Esophagus muscularis mucosa (tissue), 4 donors: ENCODE measurements at regions not wholly inside any gene's neighbourhood (a gene's known extent, or its start where the extent isn't known, plus 50 kb on each side); places are given as distances from the start of the nearest gene placed in this dataset.

Experiments
- DNase-seq: peaks from one replicate; pipeline ENCODE4 v3.0.0-alpha.2; 2017; ENCODE audit errors: extremely low spot score
- H3K27ac ChIP-seq, 4 donors: fragments of 200-600 bp; sonication (generic); replicated peaks in 1 of 4; 1 replicate in 3 of 4; 2 replicates in 1 of 4; pipeline ENCODE4 v1.5.1; 2016 to 2019; ENCODE audit warnings: mild to moderate bottlenecking in 1 of 4
- H3K27me3 ChIP-seq, 4 donors: fragments of 200-600 bp; sonication (generic); one replicate each; pipeline versions ENCODE4 v1.5.1 to v1.6.0; 2016 to 2019
- H3K36me3 ChIP-seq, 4 donors: fragments of 200-600 bp; sonication (generic); one replicate each; pipeline ENCODE4 v1.5.1; 2016 to 2019
- H3K4me1 ChIP-seq, 4 donors: fragments of 200-600 bp; sonication (generic); one replicate each; pipeline ENCODE4 v1.5.1; 2016 to 2019
- H3K4me3 ChIP-seq, 4 donors: fragments of 200-600 bp; sonication (generic); 1 replicate in 2 of 4; 2 replicates in 2 of 4; pipeline ENCODE4 v1.5.1; 2016 to 2019; ENCODE audit warnings: mild to moderate bottlenecking in 4 of 4, moderate library complexity in 1 of 4
- H3K9me3 ChIP-seq, 4 donors: fragments of 200-600 bp; sonication (generic); 1 replicate in 3 of 4; 2 replicates in 1 of 4; pipeline ENCODE4 v1.5.1; 2016 to 2019
- CTCF ChIP-seq, 3 experiments: fragments of 200-600 bp in 2 of 3; fragments of 450-650 bp in 1 of 3; sonication (generic) in 2 of 3; IDR thresholded peaks; one replicate each; pipeline ENCODE4 v1.5.1; 2017 to 2019; ENCODE audit warnings: antibody characterized with exemption in 3 of 3, mild to moderate bottlenecking in 2 of 3, moderate library complexity in 1 of 3
- EP300 ChIP-seq: sonication (generic); formaldehyde crosslinking; IDR thresholded peaks from one replicate; pipeline ENCODE4 v1.6.1; 2017; ENCODE audit warnings: antibody characterized with exemption
- POLR2A ChIP-seq: fragments of 450-650 bp; IDR thresholded peaks from one replicate; pipeline ENCODE4 v1.6.1; 2017; ENCODE audit warnings: antibody characterized with exemption, moderate library complexity, mild to moderate bottlenecking, low read depth
- POLR2AphosphoS5 ChIP-seq, 2 donors: sonication (generic); formaldehyde crosslinking; IDR thresholded peaks; one replicate each; pipeline ENCODE4 v1.6.1; 2017; ENCODE audit warnings: antibody characterized with exemption in 2 of 2
- WGBS: methylation state at CpG from one replicate; pipeline ENCODE4 v1.1.5; 2018; 5-methylcytosine and 5-hydroxymethylcytosine counted together
- intact Hi-C: fragments of 100-400 bp; cut with DNase I; formaldehyde crosslinking; loops from one replicate; pipeline ENCODE4 v1.15.1; 2023

GRCh38 chr2:239500574-239501550, 100.0 kb upstream of the HDAC4 start:
- Histone ChIP-seq H3K4me1 (peaks cover 3 to 23% (median 21%) of the 10 kb centered on the region in 4 donors), H3K9me3 (no peaks in the 10 kb centered on the region), H3K27ac (peak overlapping the region in 1 of 4 donors; percentile 8), H3K27me3 (no peaks in the 10 kb centered on the region), H3K4me3 (no peak overlapping the region), H3K36me3 (no peaks in the 10 kb centered on the region)
- intact Hi-C loops = no loop called here
- no peak for TF ChIP-seq POLR2A
- no peak for TF ChIP-seq CTCF (IDR thresholded peaks at IDR 0.05)
- TF ChIP-seq EP300 = no peak
- TF ChIP-seq POLR2AphosphoS5 (IDR thresholded peaks at IDR 0.05) = no peak
- no peak for DNase-seq
- WGBS = 83% methylated on average over 19 of the region's 22 CpGs

DNA sequence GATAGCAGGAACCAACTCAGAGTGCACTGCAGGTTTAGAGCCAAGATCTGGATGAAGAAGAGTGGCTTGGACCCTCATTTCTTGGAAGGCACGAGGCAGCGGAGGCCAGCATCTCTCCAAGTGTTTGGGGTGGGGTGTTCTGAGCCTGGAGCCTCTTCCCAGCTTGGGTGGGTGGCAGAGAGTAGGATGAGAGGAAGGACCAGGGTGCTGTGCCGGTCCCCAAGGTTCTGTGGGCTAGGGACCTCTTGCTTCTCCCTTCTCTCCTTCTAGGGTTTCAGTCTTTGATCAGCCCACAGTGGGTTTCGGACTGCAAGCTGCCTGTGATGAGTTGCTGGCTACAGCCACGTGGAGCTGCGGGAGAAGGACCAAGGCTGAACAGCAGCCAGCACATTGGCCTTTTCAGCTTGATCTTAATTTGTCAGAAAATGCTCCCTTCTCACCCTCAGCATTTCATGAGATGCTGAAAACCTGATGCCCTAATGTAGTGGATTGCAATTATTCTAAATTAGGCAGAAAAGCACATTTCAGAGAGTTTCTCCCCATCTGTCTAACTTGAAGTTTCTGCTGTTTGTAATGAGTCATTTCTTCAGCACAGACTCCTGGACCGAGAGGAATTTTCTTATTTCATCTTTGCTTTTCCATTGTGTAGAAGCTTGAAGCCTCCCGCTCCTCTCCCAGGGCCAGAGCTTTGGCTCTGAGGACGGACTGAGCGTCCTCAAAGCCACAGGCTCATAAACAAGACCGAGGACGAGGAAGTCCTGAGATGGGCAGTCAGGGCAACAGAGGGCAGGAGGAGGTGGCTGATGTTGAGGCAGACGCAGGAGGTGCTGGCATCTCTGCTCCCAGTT, 99.1 kb upstream of the HDAC4 start:
- WGBS = 50% methylated on average over 13 of the region's 13 CpGs
- H3K27me3 ChIP-seq = no peaks in the 10 kb centered on the region
- intact Hi-C loops = no loop called here
- H3K9me3 ChIP-seq = no peaks in the 10 kb centered on the region
- no peaks in the 10 kb centered on the region for H3K36me3 ChIP-seq
- no peak for DNase-seq
- no peak overlapping the region for H3K4me3 ChIP-seq
- H3K4me1 ChIP-seq = peaks cover 3 to 23% (median 21%) of the 10 kb centered on the region in 4 donors
- TF ChIP-seq CTCF (IDR thresholded peaks at IDR 0.05) = no peak
- no peak for TF ChIP-seq EP300
- no peak for TF ChIP-seq POLR2AphosphoS5 (IDR thresholded peaks at IDR 0.05)
- no peak for TF ChIP-seq POLR2A
- peak overlapping the region in 3 of 4 donors; percentile 8 to 36 (median 10) for H3K27ac ChIP-seq

DNA sequence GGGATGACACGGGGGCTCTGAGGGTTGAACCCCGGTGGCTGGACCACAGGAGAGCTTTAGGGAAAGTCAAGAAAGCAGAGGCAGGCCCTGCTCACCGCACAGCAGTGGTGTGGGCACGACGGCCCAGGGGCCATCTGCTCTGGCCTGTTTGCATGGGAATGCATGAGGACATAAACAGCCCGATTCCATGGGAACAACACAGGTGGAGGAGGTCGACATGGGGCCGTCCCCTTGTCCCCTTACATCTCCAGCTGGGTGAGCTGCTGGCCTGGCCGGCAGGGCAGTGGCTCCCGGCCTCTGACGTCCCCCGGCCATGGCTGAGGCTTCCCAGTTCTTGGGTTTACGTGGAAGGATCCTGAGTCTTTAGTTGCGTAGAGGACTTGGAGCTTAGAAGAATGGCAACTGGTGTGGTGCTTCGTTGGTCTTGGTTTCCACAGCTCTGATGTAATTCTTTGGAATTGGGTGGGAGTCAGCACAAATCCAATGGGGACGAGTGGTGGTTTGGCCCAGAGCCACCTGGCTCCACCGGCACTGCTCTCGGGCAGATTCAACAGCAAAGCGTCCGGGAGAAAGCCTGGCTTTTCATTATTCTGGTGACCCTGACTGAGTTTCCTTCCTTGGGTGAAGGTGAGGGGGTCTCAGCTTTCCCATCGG, 98.3 kb upstream of the HDAC4 start:
- Histone ChIP-seq H3K27me3 (no peaks in the 10 kb centered on the region), H3K4me3 (no peak overlapping the region), H3K9me3 (no peaks in the 10 kb centered on the region), H3K36me3 (no peaks in the 10 kb centered on the region), H3K4me1 (peaks cover 3 to 23% (median 21%) of the 10 kb centered on the region in 4 donors), H3K27ac (peak overlapping the region in 3 of 4 donors; percentile 8 to 36 (median 10))
- TF ChIP-seq EP300 (no peak), POLR2AphosphoS5 (IDR thresholded peaks at IDR 0.05) (no peak), POLR2A (no peak), CTCF (IDR thresholded peaks at IDR 0.05) (no peak)
- 84% methylated on average over 12 of the region's 21 CpGs for WGBS
- intact Hi-C loops = no loop called here
- no peak for DNase-seq

- intact Hi-C loops = no loop called here
- 67% methylated on average over 16 of the region's 16 CpGs for WGBS
- no peak for DNase-seq
- Histone ChIP-seq H3K36me3 (no peaks in the 10 kb centered on the region), H3K9me3 (no peaks in the 10 kb centered on the region), H3K4me3 (no peak overlapping the region), H3K27ac (no peak overlapping the region), H3K27me3 (no peaks in the 10 kb centered on the region), H3K4me1 (peaks cover 3 to 23% (median 21%) of the 10 kb centered on the region in 4 donors)
- TF ChIP-seq POLR2AphosphoS5 (IDR thresholded peaks at IDR 0.05) (no peak), POLR2A (no peak), EP300 (no peak), CTCF (IDR thresholded peaks at IDR 0.05) (no peak)
Observed at GRCh38 chr2:239498576-239498975, 97.8 kb upstream of the HDAC4 start.
